ENCODE measurements at regions not wholly inside any gene's neighbourhood (a gene's known extent, or its start where the extent isn't known, plus 50 kb on each side); places are given as distances from the start of the nearest gene placed in this dataset.

- TF ChIP-seq CTCF (IDR thresholded peaks at IDR 0.05) (no peak), POLR2A (IDR thresholded peaks at IDR 0.05) (no peak), POLR2AphosphoS5 (IDR thresholded peaks at IDR 0.05) (no peak)
Measured at GRCh38 chr4:188463909-188464308, 324.7 kb downstream of the TRIML1 start.
